Middle frontal gyrus (tissue), 1 donor: ENCODE measurements at regions not wholly inside any gene's neighbourhood (a gene's known extent, or its start where the extent isn't known, plus 50 kb on each side); places are given as distances from the start of the nearest gene placed in this dataset.

Experiments used
- DNase-seq: peaks from one replicate; pipeline ENCODE4 v3.0.0-alpha.2; 2015; ENCODE audit warnings: low spot score; ENCODE audit errors: extremely low spot score

GRCh38 chr18:24785019-24785418 is 324.6 kb downstream of the HRH4 start:
- no peak for DNase-seq

GRCh38 chr18:24786027-24786426 is 325.6 kb downstream of the HRH4 start:
- no peak for DNase-seq

- no peak for DNase-seq
These were observed 329.9 kb downstream of the HRH4 start for GRCh38 chr18:24790347-24790746.

GRCh38 chr18:24791751-24792545 is 331.5 kb downstream of the HRH4 start:
- DNase-seq = no peak

GRCh38 chr18:24793742-24794141 is 333.3 kb downstream of the HRH4 start:
- DNase-seq = no peak

- no peak for DNase-seq
These were observed 334.7 kb downstream of the HRH4 start for GRCh38 chr18:24795129-24795528.

GRCh38 chr18:24797981-24798380 is 337.5 kb downstream of the HRH4 start:
- no peak for DNase-seq

GRCh38 chr18:24799176-24799575 is 338.7 kb downstream of the HRH4 start:
- DNase-seq = no peak

GRCh38 chr18:24799720-24800119 is 339.3 kb downstream of the HRH4 start:
- no peak for DNase-seq

GRCh38 chr18:24801001-24801400 is 340.6 kb downstream of the HRH4 start:
- DNase-seq = no peak

GRCh38 chr18:24802456-24802855 is 342.0 kb downstream of the HRH4 start:
- DNase-seq = no peak

- DNase-seq = no peak
These were observed 344.7 kb downstream of the HRH4 start for GRCh38 chr18:24805156-24805555.

- no peak for DNase-seq
These were observed 348.9 kb downstream of the HRH4 start for GRCh38 chr18:24809173-24809950.

GRCh38 chr18:24810561-24811305 is 350.3 kb downstream of the HRH4 start:
- no peak for DNase-seq

- DNase-seq = no peak
These were observed 351.7 kb downstream of the HRH4 start for GRCh38 chr18:24811950-24812681.

- DNase-seq = no peak
These were observed 354.1 kb downstream of the HRH4 start for GRCh38 chr18:24814521-24814920.

GRCh38 chr18:24817150-24817549 is 356.7 kb downstream of the HRH4 start:
- DNase-seq = no peak

- DNase-seq = no peak
These were observed 357.3 kb downstream of the HRH4 start for GRCh38 chr18:24817587-24818371.

- no peak for DNase-seq
These were observed 358.0 kb downstream of the HRH4 start for GRCh38 chr18:24818441-24818840.

GRCh38 chr18:24819141-24819890 is 358.9 kb downstream of the HRH4 start:
- DNase-seq = no peak
